Right atrium auricular region (tissue), 2 donors: ENCODE measurements at regions not wholly inside any gene's neighbourhood (a gene's known extent, or its start where the extent isn't known, plus 50 kb on each side); places are given as distances from the start of the nearest gene placed in this dataset.
"Not testable (repeated sequence)": the region's sequence is repeated elsewhere in the genome, so short reads cannot be mapped to it uniquely, and the experiment has no call there.

Experiments used
- DNase-seq: peaks from one replicate; pipeline ENCODE4 v3.0.0-alpha.2; 2019; ENCODE audit warnings: low spot score
- H3K27ac ChIP-seq, 2 donors: fragments of 200-600 bp; sonication (generic); 1 replicate in 1 of 2; 2 replicates in 1 of 2; pipeline ENCODE4 v1.5.1; 2016 to 2019
- H3K27me3 ChIP-seq, 2 donors: fragments of 200-600 bp; sonication (generic); one replicate each; pipeline versions ENCODE4 v1.5.1 to v1.6.0; 2017 to 2019
- H3K36me3 ChIP-seq: fragments of 200-600 bp; sonication (generic); one replicate; pipeline ENCODE4 v1.5.1; 2016
- H3K4me1 ChIP-seq, 2 donors: fragments of 200-600 bp; sonication (generic); one replicate each; pipeline versions ENCODE4 v1.5.1 to v1.6.0; 2017 to 2019
- H3K4me3 ChIP-seq, 2 donors: fragments of 200-600 bp; sonication (generic); 1 replicate in 1 of 2; 2 replicates in 1 of 2; pipeline ENCODE4 v1.5.1; 2017 to 2019; ENCODE audit warnings: mild to moderate bottlenecking in 1 of 2, moderate library complexity in 1 of 2
- H3K9me3 ChIP-seq, 2 donors: fragments of 200-600 bp; sonication (generic); one replicate each; pipeline ENCODE4 v1.5.1; 2019
- CTCF ChIP-seq, 2 donors: fragments of 200-600 bp; sonication (generic); IDR thresholded peaks; one replicate each; pipeline ENCODE4 v1.5.1; 2019; ENCODE audit warnings: antibody characterized with exemption in 2 of 2

DNA sequence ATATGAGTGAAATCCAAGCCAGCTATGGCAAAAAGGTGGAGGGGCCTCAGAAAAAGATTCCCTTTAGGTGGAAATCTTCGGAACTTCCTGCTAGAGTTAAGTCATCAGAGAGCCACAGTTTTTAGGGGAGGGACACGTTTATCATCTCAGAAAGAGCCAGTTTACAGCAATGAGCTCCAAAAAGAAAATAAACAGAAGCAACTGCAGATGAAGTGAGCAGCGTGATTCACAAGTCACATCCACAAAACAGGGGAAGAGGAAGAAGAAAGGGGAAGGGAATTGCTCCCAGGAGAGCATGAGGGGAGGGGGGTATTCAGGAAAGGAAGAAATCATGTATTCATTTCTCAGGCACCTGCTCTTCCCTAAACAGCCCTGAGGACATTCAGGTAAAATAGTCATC, 156.2 kb upstream of the FOXK1 start:
- no peak for DNase-seq
- Histone ChIP-seq H3K4me3 (no peak overlapping the region), H3K27ac (no peak overlapping the region), H3K27me3 (no peaks in the 10 kb centered on the region), H3K9me3 (peaks cover 0 to 6% of the 10 kb centered on the region in 2 donors), H3K36me3 (no peaks in the 10 kb centered on the region), H3K4me1 (no peaks in the 10 kb centered on the region)
- TF ChIP-seq CTCF (IDR thresholded peaks at IDR 0.05) = no peak

DNA sequence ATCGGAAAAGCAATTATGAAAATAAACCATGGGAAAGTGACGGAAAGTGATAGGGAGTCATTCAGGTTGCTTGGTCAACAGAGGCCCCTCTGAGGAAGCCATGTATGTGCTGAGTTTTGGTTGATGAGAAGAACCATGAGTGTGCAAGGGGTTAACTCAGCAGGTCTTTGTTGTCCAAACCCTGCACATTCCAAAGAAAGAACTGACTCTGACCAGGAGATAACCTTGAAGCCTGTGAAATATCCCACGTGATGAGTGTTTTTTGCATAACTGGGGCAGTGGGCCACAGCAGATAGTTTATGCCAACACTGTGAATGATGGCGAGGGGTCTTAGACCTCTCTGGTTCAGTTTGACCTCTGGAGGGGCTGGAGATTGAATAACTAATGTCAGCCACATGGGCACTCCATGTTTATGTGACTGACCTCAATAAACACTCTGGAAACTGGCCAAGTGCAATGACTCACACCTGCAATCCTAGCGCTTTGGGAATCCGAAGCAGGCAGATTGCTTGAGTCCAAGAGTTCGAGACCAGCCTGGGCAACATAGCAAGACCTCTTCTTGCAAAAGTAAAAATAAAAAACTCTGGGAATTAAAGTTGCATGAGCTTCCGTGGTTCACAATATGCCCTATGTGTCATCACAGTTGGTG, 154.0 kb upstream of the FOXK1 start:
- Histone ChIP-seq H3K9me3 (no peaks in the 10 kb centered on the region), H3K27me3 (no peaks in the 10 kb centered on the region), H3K4me3 (no peak overlapping the region), H3K4me1 (no peaks in the 10 kb centered on the region), H3K36me3 (no peaks in the 10 kb centered on the region), H3K27ac (no peak overlapping the region)
- DNase-seq = no peak
- TF ChIP-seq CTCF (IDR thresholded peaks at IDR 0.05) = no peak

- no peak overlapping the region for H3K4me3 ChIP-seq
- no peaks in the 10 kb centered on the region for H3K4me1 ChIP-seq
- no peak for DNase-seq
- no peaks in the 10 kb centered on the region for H3K9me3 ChIP-seq
- H3K27me3 ChIP-seq = no peaks in the 10 kb centered on the region
- no peak overlapping the region for H3K27ac ChIP-seq
- no peak for TF ChIP-seq CTCF (IDR thresholded peaks at IDR 0.05)
- no peaks in the 10 kb centered on the region for H3K36me3 ChIP-seq
Measured at GRCh38 chr7:4531236-4531635, 150.9 kb upstream of the FOXK1 start.

DNA sequence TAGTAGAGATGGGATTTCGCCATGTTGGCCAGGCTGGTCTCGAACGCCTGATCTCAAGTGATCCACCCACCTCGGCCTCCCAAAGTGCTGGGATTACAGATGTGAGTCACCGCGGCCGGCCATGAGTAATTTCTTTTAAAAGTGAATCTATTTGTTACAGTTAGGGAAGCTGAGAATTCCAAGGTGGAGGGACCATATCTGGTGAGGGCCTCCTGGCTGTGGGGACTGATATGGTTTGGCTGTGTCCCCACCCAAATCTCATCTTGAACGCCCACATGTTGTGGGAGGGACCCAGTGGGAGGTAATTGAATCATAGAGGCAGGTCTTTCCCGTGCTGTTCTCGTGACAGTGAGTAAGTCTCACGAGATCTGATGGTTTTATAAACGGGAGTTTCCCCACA, 148.8 kb upstream of the FOXK1 start:
- not testable (repeated sequence) for H3K27ac ChIP-seq, H3K4me3 ChIP-seq, H3K27me3 ChIP-seq, H3K4me1 ChIP-seq, DNase-seq, H3K36me3 ChIP-seq, H3K9me3 ChIP-seq

DNA sequence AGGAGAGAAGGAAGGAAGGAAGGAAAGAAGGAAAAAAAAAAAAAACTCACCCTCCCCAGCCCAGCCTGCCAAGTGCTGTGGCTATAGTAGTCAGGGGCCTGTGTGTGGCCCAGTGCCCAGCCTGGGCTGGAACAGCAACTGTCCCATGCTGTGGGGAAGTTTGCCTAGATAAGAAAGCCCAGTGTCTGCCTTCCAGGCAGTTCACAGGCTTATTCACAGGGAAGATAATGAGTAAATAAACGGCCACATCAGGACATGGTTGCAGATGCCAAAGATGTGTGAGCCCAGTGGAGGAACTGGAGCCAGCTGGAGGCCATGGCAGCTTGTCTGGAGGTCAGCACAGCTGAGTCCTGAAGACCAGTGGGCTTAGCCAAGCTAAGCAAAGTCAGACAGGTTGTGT, 132.4 kb upstream of the FOXK1 start:
- no peaks in the 10 kb centered on the region for H3K4me1 ChIP-seq
- H3K27me3 ChIP-seq = no peaks in the 10 kb centered on the region
- H3K36me3 ChIP-seq = no peaks in the 10 kb centered on the region
- H3K9me3 ChIP-seq = peaks cover 0 to 27% of the 10 kb centered on the region in 2 donors
- no peak overlapping the region for H3K4me3 ChIP-seq
- no peak overlapping the region for H3K27ac ChIP-seq
- no peak for TF ChIP-seq CTCF (IDR thresholded peaks at IDR 0.05)
- DNase-seq = peak; percentile 64

DNA sequence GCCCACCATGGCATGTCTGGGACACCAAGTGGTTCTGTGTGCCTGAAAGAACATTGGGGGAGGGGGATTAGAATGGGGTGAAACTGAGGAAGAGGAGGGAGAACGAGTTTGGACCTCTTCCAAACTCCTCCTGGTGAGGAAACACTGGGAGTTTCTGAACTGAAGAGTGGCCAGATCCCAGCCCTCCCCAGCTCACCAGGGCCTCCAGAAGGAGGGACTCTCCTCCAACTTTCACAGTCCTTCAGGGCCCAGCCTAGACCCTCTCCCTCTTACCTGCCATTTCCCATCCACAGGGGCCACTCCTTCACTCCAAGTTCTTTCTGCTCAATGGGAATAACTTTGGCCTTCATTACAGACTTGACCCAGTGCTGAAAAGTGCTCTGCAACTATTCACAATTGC, 132.0 kb upstream of the FOXK1 start:
- Histone ChIP-seq H3K4me3 (no peak overlapping the region), H3K4me1 (no peaks in the 10 kb centered on the region), H3K27ac (no peak overlapping the region), H3K36me3 (no peaks in the 10 kb centered on the region), H3K27me3 (no peaks in the 10 kb centered on the region), H3K9me3 (peaks cover 0 to 27% of the 10 kb centered on the region in 2 donors)
- no peak for TF ChIP-seq CTCF (IDR thresholded peaks at IDR 0.05)
- DNase-seq = no peak
